Caco-2 (cell line): ENCODE measurements at regions not wholly inside any gene's neighbourhood (a gene's known extent, or its start where the extent isn't known, plus 50 kb on each side); places are given as distances from the start of the nearest gene placed in this dataset.

ENCODE experiments used
- BruUV-seq: library from RNA; stranded (reverse); fragments of 400-500 nt; replicated peaks from 2 replicates; lab custom pipeline; 2021; lab: Mats Ljungman, UMichigan
- CTCF ChIA-PET: fragments of 300-600 bp; sonication (Branson Sonifier 250); formaldehyde crosslinking; loops from one replicate; lab custom pipeline; 2022; ENCODE audit warnings: antibody characterized with exemption; lab: Charles Lee
- POLR2A ChIA-PET: fragments of 300-600 bp; sonication (Branson Sonifier 250); formaldehyde crosslinking; loops from one replicate; lab custom pipeline; 2022; ENCODE audit warnings: antibody characterized with exemption; lab: Charles Lee
- DNase-seq, 2 experiments: peaks; one replicate each; pipeline versions ENCODE4 v3.0.0 to v3.0.0-alpha.2; 2020 to 2022
- H3K27me3 ChIP-seq: replicated peaks from 2 replicates; pipeline ENCODE4 v1.6.0; 2011; ENCODE audit warnings: low read length; ENCODE audit not compliant: control insufficient read depth, insufficient read depth
- H3K36me3 ChIP-seq: 2 replicates; pipeline ENCODE4 v1.5.1; 2011; ENCODE audit warnings: low read length; ENCODE audit not compliant: control insufficient read depth, insufficient read depth
- H3K4me1 ChIP-seq: fragments of 250-450 bp; sonication (Bioruptor Pico); 2 replicates; pipeline ENCODE4 v1.5.1; 2020; ENCODE audit warnings: mild to moderate bottlenecking
- H3K4me3 ChIP-seq: 2 replicates; pipeline ENCODE4 v1.5.1; 2011; ENCODE audit warnings: low read depth, mild to moderate bottlenecking, control low read depth, low read length
- H3K9me3 ChIP-seq: fragments of 250-450 bp; sonication (Bioruptor Pico); 2 replicates; pipeline ENCODE4 v1.5.1; 2020; ENCODE audit warnings: mild to moderate bottlenecking, moderate library complexity
- H3K27ac Mint-ChIP-seq: one replicate; pipeline ENCODE4 v1.8.0; 2022; ENCODE audit warnings: mixed read lengths; ENCODE audit not compliant: unreplicated experiment
- H3K27me3 Mint-ChIP-seq: one replicate; pipeline ENCODE4 v1.8.0; 2022; ENCODE audit warnings: mixed read lengths; ENCODE audit not compliant: insufficient read depth, unreplicated experiment
- H3K36me3 Mint-ChIP-seq: one replicate; pipeline ENCODE4 v1.8.0; 2022; ENCODE audit warnings: mild to moderate bottlenecking, mixed read lengths; ENCODE audit not compliant: insufficient read depth, unreplicated experiment
- H3K4me1 Mint-ChIP-seq: one replicate; pipeline ENCODE4 v1.8.0; 2022; ENCODE audit warnings: low read depth, mixed read lengths; ENCODE audit not compliant: unreplicated experiment
- H3K4me3 Mint-ChIP-seq: one replicate; pipeline ENCODE4 v1.8.0; 2022; ENCODE audit warnings: mild to moderate bottlenecking, moderate library complexity, mixed read lengths; ENCODE audit not compliant: unreplicated experiment
- H3K9me3 Mint-ChIP-seq: one replicate; pipeline ENCODE4 v1.8.0; 2022; ENCODE audit warnings: mixed read lengths; ENCODE audit not compliant: unreplicated experiment
- intact Hi-C: fragments of 100-400 bp; cut with micrococcal nuclease; formaldehyde crosslinking; loops from one replicate; pipeline ENCODE4 v1.10.0; 2022; ENCODE audit not compliant: unreplicated experiment
- TF ChIP-seq, protein P1 (sequence below), 2 experiments: fragments of 200-600 bp in 1 of 2; IDR thresholded peaks; 1 replicate in 1 of 2; 2 replicates in 1 of 2; pipeline versions ENCODE4 v1.5.1 to v1.8.0; 2011 to 2022; ENCODE audit warnings: antibody characterized with exemption in 1 of 2, control low read depth in 1 of 2, inconsistent platforms in 1 of 2, low read depth in 1 of 2, low read length in 1 of 2, mild to moderate bottlenecking in 1 of 2, moderate library complexity in 1 of 2; ENCODE audit not compliant: insufficient read depth in 1 of 2, severe bottlenecking in 1 of 2, unreplicated experiment in 1 of 2

DNA sequence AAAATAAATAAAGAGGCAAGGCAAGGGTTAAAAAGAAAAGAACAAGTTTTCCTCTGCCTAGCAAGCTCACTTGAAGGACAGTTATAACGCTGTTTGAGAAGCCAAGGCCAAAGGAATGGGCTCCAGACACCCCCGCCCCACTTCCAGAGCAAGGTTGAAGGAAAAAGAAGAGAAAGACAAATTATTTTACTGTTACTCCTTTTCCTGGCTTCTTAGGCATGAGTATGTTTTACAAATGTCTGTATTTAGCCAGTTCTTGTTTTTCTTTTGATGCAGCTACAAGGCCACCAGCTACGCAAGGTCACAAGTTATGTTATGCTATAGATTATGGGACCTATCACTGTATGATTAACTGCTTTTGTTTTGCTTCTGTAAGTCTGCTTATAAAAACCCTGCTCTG, 94.6 kb downstream of the ZNF22 start:
- H3K9me3 Mint-ChIP-seq: no peaks in the 10 kb centered on the region
- CTCF ChIA-PET: no interaction called here
- Histone ChIP-seq H3K4me3 (no peak overlapping the region), H3K27me3 (no peaks in the 10 kb centered on the region), H3K4me1 (no peaks in the 10 kb centered on the region), H3K36me3 (no peaks in the 10 kb centered on the region), H3K9me3 (no peaks in the 10 kb centered on the region)
- no TSS peak for BruUV-seq
- H3K27me3 Mint-ChIP-seq: peaks cover 17% of the 10 kb centered on the region
- no peaks in the 10 kb centered on the region for H3K4me1 Mint-ChIP-seq
- DNase-seq: no peak
- POLR2A ChIA-PET: no interaction called here
- intact Hi-C loops: no loop called here
- H3K4me3 Mint-ChIP-seq: no peak overlapping the region
- TF ChIP-seq, protein P1, sequence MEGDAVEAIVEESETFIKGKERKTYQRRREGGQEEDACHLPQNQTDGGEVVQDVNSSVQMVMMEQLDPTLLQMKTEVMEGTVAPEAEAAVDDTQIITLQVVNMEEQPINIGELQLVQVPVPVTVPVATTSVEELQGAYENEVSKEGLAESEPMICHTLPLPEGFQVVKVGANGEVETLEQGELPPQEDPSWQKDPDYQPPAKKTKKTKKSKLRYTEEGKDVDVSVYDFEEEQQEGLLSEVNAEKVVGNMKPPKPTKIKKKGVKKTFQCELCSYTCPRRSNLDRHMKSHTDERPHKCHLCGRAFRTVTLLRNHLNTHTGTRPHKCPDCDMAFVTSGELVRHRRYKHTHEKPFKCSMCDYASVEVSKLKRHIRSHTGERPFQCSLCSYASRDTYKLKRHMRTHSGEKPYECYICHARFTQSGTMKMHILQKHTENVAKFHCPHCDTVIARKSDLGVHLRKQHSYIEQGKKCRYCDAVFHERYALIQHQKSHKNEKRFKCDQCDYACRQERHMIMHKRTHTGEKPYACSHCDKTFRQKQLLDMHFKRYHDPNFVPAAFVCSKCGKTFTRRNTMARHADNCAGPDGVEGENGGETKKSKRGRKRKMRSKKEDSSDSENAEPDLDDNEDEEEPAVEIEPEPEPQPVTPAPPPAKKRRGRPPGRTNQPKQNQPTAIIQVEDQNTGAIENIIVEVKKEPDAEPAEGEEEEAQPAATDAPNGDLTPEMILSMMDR (IDR thresholded peaks at IDR 0.05; ENCODE audit: insufficient read depth in 1 of 2, low read depth in 1 of 2, low read length in 1 of 2, severe bottlenecking in 1 of 2, unreplicated experiment in 1 of 2): no peak
- H3K27ac Mint-ChIP-seq: no peak overlapping the region
- H3K36me3 Mint-ChIP-seq: no peaks in the 10 kb centered on the region

DNA sequence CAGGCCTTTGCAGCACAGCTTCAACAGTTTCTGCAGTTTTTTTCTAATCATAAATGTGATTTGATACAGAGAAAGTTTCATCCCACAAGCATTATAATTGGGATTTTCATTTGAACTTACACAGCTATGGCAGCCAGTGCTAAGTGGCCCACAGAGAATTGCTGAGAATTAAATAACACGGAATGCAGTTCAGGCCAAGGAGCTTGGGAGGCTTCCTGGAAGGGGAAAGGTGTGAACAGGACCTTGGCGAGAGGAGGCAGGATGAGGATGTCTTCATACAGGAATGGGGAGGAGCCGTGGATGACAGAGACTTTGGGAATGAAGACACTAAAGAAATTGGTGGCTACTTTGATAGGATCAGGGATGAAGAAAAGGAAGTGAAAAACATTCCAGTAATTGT, 95.3 kb downstream of the ZNF22 start:
- Mint-ChIP-seq H3K27me3 (peaks cover 11% of the 10 kb centered on the region), H3K36me3 (no peaks in the 10 kb centered on the region), H3K9me3 (no peaks in the 10 kb centered on the region), H3K4me1 (no peaks in the 10 kb centered on the region), H3K4me3 (no peak overlapping the region), H3K27ac (no peak overlapping the region)
- TF ChIP-seq, protein P1 (IDR thresholded peaks at IDR 0.05; ENCODE audit: insufficient read depth in 1 of 2, low read depth in 1 of 2, low read length in 1 of 2, severe bottlenecking in 1 of 2, unreplicated experiment in 1 of 2): no peak
- POLR2A ChIA-PET: no interaction called here
- no TSS peak for BruUV-seq
- CTCF ChIA-PET: no interaction called here
- intact Hi-C loops: no loop called here
- Histone ChIP-seq H3K27me3 (peaks cover 1% of the 10 kb centered on the region; the same call in 1 of the 2 replicates), H3K9me3 (no peaks in the 10 kb centered on the region), H3K4me3 (no peak overlapping the region), H3K36me3 (no peaks in the 10 kb centered on the region), H3K4me1 (no peaks in the 10 kb centered on the region)
- DNase-seq: no peak

DNA sequence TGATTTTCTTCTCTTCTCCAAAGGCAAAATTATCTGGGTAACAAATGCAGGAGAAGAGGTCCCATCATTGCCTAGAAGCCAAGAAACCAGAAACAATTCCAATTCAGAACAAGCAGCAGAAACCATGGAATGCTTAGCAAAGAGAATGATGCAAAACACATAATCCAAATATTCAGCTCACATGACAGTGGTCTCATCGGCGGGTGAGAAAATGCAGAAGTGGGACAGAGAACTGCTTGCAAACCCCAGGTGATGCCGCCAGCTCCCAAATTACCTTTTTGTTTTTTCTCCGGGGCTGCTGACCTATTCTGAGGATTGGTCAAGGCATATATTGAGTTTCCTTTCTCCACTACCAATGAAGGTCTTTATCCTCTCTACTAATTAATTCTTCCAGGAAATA, 99.7 kb downstream of the ZNF22 start:
- Mint-ChIP-seq H3K27ac (no peak overlapping the region), H3K27me3 (peaks cover 7% of the 10 kb centered on the region), H3K36me3 (no peaks in the 10 kb centered on the region), H3K9me3 (no peaks in the 10 kb centered on the region), H3K4me1 (no peaks in the 10 kb centered on the region), H3K4me3 (no peak overlapping the region)
- Histone ChIP-seq H3K36me3 (no peaks in the 10 kb centered on the region), H3K4me1 (no peaks in the 10 kb centered on the region), H3K4me3 (no peak overlapping the region), H3K9me3 (no peaks in the 10 kb centered on the region), H3K27me3 (peaks cover 4% of the 10 kb centered on the region)
- BruUV-seq: no TSS peak
- CTCF ChIA-PET: no interaction called here
- TF ChIP-seq, protein P1 (IDR thresholded peaks at IDR 0.05; ENCODE audit: insufficient read depth in 1 of 2, low read depth in 1 of 2, low read length in 1 of 2, severe bottlenecking in 1 of 2, unreplicated experiment in 1 of 2): no peak
- intact Hi-C loops: no loop called here
- DNase-seq: no peak
- POLR2A ChIA-PET: no interaction called here
